ENCODE measurements at regions not wholly inside any gene's neighbourhood (a gene's known extent, or its start where the extent isn't known, plus 50 kb on each side); places are given as distances from the start of the nearest gene placed in this dataset.
"Not testable (repeated sequence)": the region's sequence is repeated elsewhere in the genome, so short reads cannot be mapped to it uniquely, and the experiment has no call there.

DNA sequence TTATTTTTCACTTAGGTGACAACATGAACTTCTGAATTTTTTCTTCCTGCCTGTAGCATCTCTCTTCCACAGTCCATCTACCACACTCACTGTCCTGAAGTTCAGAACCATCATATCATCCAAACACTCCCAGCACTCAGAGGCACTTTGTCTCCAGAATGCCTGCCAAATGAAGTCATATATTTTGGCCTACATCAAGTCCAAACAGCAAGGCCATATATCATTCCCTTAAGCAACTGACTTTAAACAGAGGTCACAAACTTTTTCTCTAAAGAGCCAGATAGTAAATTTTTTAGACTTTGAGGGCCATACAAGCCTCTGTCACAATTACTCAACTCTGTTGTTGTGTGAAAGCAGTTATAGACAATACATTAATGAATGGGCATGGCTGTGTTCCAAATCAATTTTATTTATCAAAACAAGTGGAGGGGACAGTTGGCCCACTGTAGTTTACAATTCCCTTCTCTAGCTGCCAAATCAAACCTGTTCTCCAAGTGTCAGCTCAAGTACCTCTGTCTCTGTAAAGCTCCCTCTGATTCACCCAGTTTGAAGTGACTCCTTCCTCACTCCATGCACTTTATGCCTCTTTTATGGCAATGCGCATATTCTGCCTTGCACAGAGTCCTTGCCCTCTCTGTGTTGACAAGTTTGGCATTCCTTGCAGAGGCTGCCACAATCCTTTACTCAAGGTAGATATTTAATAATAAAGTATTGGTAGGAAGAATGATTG, 305.7 kb downstream of the FZD1 start:
- DNase-seq, result peak; percentile 40

DNA sequence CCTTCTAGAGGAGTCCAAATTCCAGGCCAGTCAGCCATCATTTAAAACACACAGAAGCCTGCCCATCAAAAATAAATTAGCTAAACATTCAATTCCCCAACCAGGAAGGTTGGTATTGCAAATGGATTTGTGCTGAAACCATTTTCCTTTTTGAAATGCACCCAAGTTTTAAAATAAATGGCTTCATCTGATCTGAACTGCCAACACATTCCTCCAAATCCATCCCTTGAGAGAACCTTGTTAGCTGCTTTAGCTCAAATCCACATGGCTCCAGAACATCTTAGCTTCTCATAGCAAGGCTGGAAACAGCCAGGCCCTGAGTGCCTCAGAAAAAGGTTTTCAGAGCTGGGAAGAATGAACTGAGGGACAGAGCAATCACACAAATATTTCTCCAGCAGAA, 306.3 kb downstream of the FZD1 start:
- DNase-seq, result peak; percentile 28

GRCh38 chr7:91571601-91572000, 307.4 kb downstream of the FZD1 start:
- no peak for DNase-seq

- no peak for DNase-seq
These were observed 307.1 kb downstream of the MTERF1 start for GRCh38 chr7:91573405-91573804.

- DNase-seq, result not testable (repeated sequence)
These were observed 304.0 kb downstream of the MTERF1 start for GRCh38 chr7:91576459-91576858.

DNA sequence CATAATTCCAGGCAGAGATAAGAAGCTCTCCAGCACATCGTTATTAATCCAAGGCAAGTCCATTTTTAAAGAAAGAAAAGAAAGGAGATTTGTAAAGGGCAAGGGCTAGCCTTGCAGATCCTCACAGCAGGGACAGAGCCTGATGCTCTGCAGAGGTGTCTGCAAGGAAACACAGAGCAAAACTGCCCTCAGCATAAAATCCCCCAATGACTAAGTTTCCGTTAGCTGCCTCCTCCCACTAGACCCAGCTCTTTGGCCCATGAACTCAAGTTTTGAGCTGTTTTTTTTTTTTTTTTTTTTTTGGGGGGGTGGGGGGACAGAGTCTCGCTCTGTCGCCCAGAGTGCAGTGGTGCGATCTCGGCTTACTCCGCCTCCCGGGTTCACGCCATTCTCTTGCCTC, 300.7 kb downstream of the MTERF1 start:
- DNase-seq, result no peak

- DNase-seq, result no peak
These were observed 297.6 kb downstream of the MTERF1 start for GRCh38 chr7:91582799-91583477.

GRCh38 chr7:91596287-91596686, 284.2 kb downstream of the MTERF1 start:
- no peak for DNase-seq

DNA sequence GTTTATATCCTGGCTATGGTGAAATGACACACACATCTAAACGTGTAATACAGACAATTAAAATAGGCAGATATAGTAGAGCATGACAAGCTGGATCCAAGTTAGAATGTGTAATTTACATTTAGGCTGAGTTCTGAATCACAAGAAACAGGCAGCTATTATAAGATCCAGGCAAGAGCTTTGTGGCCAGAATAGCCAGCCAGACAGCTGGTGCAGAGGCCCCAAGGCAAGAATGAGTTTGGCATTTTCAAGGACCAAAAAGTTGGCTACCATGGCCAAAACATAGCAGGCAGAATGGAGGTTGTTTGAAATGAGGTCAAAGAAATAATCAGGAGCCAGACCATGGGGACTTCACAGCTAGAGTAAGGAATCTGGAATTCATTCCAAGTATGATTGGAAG, 281.7 kb downstream of the MTERF1 start:
- no peak for DNase-seq

DNA sequence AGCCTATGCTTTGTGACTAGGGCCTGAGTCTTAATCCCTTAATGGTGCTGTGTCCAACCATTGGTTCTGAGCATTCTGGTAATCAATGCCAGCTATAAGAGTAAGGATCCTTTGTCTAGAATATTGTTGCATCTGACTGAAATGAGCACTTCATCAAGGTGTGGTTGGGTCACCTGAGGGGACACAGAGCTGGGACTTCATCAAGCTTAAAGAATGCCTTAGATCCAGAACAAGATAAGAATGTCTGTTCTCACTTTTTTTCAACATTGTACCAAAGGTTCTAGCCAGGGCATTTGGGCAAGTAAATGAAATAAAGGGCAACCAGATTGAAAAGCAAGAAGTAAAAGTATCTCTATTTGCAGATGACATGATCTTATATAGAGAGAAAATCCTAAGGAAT, 280.4 kb downstream of the MTERF1 start:
- DNase-seq, result no peak

- DNase-seq, result no peak
These were observed 276.8 kb downstream of the MTERF1 start for GRCh38 chr7:91603707-91604106.

- DNase-seq, result no peak
These were observed 271.9 kb downstream of the MTERF1 start for GRCh38 chr7:91608606-91609005.

DNA sequence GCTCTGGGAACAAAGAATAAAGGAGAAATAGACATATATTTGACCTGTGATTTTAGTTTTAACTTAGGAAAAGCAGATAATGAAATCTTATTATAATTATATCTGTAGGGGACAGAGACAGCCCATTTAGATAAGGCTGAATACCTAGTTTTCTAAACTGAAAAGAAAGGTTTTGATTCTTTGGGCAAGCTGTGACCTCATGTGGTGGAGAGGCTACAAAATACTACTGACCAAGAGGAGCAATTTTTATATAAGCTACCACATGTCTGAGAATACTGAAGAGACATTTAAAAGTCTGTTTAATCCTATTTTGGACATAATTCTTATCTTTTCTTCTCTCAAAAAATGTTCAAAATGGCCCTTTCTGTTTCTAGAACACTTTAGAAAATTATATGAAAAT, 271.0 kb downstream of the MTERF1 start:
- DNase-seq, result no peak

GRCh38 chr7:91614431-91614830, 266.1 kb downstream of the MTERF1 start:
- no peak for DNase-seq

DNA sequence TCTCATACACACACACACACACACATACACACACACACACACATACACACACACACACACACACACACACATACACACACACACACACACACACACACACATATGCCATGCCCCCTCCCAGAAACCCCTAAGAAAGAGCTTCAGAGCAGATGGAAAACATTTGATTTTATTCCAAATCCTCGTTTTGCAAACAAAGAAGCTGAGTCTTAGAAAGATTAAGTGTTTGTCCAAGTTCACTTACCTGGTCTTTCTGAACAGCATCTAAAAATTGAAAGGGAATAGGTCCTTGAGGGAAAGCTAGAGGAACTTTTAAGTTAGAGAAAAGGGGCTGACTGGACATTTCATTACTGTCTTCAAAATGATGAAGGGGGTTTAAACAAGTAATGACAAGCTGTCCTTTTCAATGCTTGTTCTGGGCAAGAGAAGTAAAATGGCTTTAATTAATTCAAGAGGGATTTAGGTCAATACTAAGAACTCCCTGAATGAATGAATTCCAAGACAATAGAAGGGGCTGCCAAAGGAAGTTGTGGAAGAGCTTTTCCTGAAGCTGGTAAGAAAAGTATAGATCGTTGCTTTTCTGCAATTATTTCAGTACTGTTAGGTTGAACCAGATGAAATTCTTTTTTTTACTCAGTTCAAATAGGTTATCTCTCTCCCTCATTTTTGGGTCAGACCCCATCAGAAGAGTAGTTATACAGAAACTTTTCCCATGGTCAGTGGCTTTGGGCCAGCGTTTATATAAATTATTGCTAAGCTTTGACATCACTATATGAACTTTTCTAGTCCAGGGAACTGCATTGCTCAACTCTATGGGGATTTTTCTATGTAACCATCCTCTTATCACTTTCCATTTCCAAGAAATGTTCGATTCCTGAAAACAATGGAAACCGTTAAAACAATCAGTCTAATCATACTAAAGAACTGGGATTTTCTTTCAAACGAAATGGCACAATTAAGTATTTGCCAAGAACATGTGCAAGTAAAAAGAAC, 261.4 kb downstream of the MTERF1 start:
- peak; percentile 30 for DNase-seq

GRCh38 chr7:91620827-91621226, 259.7 kb downstream of the MTERF1 start:
- DNase-seq, result no peak

GRCh38 chr7:91627324-91627723, 253.2 kb downstream of the MTERF1 start:
- DNase-seq, result not testable (repeated sequence)

GRCh38 chr7:91628742-91629141, 251.8 kb downstream of the MTERF1 start:
- no peak for DNase-seq

DNA sequence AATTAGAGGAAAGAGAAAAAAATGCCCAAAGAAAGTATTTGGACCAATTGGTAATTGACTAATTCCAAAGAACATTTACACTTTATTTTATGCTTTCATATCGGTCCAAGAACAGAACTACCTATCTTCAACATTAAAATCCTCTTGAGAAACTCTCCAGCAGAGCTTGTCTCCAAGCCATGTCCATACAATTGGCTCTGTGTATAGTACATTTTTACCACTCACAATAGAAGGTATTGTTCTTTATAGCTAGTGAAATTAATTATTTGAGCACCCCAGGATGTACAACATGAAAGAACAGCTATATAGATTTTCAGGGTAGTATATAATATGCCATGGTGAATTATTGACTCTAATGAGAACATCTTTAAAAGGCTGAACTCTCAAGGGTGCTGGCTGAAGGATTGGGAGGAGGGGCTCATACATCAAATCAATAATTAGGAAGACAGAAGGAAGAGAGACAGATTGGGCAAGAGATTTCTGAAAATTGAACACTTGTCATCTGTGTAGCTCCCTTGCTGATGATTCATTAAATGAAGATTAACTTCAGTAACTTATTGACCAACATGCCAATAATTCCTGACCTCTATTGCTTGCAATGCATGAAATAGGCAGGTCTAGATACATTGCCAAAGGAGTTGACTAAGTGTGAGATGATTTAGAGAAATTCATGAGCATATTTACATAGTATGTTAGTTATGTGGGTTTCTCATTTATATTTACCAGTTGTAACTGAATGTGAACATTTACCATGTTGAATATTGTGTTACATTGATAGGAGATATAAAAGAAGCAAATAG, 249.7 kb downstream of the MTERF1 start:
- no peak for DNase-seq

- DNase-seq, result no peak
These were observed 248.1 kb downstream of the MTERF1 start for GRCh38 chr7:91632234-91632940.

GRCh38 chr7:91633013-91633441, 247.5 kb downstream of the MTERF1 start:
- no peak for DNase-seq

Data from skin of body (tissue), 1 donor.